ENCODE measurements at regions not wholly inside any gene's neighbourhood (a gene's known extent, or its start where the extent isn't known, plus 50 kb on each side); places are given as distances from the start of the nearest gene placed in this dataset.
"Not testable (repeated sequence)": the region's sequence is repeated elsewhere in the genome, so short reads cannot be mapped to it uniquely, and the experiment has no call there.

DNA sequence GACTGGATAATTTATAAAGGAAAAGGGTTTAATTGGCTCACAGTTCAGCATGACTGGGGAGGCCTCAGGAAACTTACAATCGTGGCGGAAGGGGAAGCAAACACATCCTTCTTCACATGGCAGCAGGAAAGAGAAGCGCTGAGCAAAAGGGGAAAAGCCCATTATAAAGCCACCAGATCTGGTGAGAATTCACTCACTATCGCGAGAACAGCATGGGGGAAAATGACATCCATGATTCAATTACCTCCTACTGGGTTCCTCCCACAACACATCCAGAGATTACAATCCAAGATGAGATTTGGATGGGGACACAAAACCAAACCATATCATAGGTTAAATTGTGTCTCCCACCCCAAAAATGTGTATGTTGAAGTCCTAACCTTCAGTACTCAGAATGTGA, 491.7 kb downstream of the SETD4 start:
- DNase-seq (ENCODE audit: low read depth): no peak

DNA sequence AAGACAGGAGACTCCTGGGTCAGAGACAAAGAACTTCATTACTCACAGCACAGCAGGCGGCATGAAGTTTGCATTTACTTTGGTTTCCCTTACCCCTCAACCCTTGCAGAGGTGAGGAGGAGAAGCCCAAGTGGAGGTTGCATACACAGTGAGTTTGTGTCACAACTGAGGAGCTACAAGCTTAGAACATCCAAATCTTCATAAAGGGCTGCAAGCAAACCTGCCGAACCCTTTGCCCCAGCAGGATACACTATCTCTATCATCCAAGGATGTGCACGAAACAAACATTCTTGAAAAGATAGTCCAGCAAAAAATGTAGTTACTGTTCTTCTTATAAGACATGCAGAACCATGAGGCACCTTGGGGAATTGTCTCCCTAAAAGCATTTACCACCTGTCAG, 493.5 kb downstream of the SETD4 start:
- DNase-seq (ENCODE audit: low read depth): no peak

DNA sequence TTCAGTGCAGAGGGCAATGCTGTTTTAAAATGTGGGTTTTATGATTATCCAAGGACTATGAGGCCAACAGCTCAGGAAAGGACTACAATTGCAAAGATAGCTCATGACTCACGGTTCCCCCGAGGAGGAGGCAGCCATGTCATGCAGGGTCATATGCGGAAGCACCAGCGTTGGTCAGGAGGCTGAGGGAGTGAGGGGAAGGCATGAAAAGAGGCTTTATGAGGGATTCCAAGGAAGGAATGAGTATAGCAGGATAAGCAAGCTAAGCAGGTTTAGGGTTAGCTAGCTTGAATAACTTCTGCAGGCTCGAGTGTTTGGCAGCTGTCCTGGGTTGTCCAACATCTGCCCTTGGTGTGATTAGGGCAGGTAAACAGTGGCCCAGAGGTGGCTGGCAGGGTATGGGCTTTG, 495.1 kb downstream of the SETD4 start:
- DNase-seq (ENCODE audit: low read depth): peak; percentile 77

DNA sequence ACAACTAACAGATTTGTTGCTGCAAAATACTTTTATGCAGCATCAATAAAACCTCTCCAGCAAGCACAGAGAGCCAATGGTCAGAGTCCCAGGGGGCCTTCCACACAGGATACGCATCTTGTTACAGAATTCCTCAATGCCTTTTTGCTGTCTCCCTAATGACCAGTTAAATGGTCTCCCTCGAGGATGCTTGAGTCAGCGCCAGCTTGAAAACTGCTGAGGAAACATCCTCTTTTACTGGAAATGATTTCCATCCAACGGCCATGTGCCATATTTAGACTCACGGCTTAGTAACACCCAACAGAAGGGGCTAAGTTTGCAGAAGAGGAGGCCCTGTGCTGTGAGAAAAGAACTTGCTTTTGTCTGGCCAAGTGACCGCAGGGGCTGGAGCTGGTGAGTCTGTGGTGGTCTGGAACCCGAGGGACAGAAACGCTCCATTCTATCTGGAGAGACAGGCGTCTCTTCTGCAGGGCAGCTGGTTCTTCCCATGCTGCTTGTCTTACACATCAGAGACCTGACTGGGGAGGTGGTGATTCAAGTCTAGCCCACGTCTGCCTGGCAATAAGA, 496.4 kb downstream of the SETD4 start:
- no peak for DNase-seq (ENCODE audit: low read depth)

DNA sequence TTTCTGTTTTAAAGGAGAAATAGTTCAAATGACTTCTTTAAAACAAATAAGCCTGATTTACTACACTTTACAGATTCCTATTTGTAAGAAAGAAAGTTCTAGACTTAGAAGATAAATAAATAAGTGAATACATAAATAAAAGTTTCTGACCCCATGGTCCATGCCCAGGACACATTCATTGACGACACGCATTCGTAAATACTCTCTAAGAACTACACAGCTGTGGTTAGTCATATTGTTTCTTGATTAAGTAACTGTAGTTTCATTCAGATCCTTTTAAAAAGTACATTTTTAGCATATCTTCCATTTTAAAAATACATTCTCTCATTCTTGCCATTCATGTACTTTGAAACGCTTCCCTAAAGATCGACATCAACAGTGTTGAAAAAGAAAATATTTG, 497.4 kb downstream of the SETD4 start:
- DNase-seq (ENCODE audit: low read depth): no peak

DNA sequence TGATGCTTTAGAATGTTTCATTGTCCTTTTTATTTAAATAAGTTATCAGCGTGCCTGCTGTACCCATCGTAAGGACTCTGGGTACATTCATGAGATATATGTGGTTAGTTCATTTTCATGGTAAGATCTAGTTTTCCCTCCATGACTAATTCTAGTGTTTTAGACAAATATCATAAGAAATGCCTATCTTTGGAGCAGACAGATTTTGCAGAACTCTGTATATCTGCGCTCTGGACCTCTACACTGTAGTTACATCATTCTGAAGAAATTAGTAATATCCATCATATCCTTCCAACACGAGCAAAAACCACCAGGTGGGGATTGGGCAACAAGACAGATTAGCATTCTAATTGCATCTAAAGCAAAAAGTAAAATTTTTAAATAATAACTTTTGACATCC, 499.2 kb downstream of the SETD4 start:
- no peak for DNase-seq (ENCODE audit: low read depth)

DNA sequence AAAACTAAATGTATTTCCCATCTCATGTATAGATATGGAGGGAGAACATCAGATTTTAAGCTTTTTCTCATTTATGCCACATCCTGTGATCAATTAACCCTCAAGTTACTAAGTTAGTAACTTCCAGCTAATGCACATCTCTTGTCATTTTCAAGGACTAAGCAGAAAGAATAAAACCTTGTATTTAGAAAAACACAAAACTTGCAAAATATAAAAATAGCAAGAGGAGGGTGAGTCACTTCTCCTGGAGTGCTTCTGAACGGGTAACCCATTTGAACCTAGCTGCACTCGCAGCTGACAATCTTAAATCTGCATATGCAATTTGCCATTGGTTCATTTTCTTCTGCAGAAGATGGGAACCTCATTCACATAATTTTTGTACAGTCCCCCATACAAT, 500.5 kb downstream of the SETD4 start:
- DNase-seq (ENCODE audit: low read depth): no peak

DNA sequence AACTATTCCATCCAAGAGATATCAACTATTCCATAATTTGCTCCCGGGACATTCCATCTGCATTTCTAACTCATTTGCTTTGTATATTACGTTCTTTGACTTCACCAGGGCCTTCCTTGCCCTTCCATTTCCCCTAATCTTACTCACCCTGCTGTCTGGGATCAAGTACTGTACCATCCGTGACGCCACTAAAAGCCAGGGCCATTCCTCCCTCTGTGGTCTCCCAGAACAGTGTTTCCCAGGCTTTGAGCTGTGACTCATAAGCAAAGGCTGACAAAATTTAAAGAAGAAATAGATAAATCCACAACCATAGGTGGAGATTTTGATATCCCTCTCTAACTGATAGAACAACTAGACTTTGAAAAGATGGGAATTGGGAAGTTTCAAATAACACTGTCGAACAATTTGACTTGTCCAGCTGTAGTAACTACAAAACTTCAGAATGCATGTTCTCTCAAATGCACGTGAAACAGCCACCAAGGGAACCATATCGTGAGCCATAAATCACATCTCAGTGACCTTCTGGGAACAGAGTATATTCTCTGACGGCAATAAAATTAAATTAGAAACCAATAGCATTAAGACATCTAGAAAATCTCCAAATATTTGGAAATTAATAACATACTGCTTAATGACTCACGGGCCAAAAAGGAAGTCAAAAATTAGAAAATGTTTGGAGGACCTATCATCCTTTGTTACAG, 501.0 kb downstream of the SETD4 start:
- DNase-seq (ENCODE audit: low read depth): peak; percentile 96

DNA sequence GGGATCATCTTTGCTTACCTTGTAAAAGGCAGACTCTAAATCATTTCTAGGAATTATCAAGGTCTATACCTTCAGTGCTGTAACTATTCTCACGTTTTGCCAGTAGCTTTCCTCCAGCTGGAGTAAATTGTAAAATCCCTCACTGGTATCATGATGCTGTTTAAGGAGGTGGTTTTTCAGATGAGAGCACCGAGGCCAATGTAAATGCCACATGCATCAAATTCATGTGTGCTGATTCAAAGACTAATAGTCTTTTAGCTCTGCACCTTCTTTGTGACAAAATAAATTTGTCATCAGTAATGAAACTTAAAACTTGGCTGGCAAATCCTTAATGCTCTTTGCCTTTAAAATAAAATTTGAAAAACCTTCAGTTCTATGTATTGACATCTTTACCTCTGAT, 503.8 kb downstream of the SETD4 start:
- DNase-seq (ENCODE audit: low read depth): no peak

DNA sequence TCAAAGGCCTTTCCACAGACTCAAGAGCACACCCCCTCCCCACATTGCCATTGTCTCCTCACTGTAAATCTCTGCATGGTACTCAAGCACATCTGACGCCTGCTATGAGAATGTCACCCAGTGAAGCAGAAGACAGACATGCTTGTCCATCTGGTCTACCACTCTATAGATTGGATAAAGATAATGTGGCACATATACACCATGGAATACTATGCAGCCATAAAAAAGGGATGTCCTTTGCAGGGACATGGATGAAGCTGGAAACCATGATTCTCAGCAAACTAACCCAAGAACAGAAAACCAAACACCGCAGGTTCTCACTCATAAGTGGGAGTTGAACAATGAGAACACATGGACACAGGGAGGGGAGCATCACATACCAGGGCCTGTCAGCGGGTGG, 503.4 kb upstream of the RUNX1 start:
- not testable (repeated sequence) for DNase-seq (ENCODE audit: low read depth)

DNA sequence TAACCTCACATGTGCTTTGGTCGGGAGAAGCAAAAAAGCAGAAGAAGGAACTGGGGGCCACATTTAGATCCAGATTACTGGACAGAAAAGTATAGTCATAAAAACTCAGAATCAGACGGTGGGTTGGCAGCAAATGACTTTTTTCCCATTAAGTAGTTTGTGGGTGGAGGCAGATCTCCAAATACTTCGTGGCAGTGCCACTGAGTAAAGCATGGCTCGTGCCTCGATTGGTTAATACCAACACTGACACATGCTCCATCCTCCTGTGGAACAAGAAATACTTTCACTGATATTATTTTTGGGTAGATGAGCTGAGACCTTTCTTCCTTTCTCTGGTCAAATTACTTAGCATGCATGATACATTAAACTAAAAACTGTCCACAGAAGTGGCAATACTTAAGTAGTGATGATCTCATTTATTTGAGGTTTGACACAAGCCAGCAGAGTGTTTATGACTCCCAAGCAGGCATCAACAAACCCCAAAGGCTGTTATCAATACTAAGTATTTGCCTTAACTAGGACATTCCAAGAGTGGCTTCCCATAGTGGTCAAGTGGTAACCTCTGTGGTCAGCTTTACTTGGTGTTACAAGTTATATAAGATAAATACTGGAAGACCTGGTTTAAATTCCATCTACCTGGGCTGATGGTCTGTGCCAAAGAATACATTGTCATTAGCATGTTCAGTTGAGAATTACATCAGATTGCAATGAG, 500.0 kb upstream of the RUNX1 start:
- no peak for DNase-seq (ENCODE audit: low read depth)

DNA sequence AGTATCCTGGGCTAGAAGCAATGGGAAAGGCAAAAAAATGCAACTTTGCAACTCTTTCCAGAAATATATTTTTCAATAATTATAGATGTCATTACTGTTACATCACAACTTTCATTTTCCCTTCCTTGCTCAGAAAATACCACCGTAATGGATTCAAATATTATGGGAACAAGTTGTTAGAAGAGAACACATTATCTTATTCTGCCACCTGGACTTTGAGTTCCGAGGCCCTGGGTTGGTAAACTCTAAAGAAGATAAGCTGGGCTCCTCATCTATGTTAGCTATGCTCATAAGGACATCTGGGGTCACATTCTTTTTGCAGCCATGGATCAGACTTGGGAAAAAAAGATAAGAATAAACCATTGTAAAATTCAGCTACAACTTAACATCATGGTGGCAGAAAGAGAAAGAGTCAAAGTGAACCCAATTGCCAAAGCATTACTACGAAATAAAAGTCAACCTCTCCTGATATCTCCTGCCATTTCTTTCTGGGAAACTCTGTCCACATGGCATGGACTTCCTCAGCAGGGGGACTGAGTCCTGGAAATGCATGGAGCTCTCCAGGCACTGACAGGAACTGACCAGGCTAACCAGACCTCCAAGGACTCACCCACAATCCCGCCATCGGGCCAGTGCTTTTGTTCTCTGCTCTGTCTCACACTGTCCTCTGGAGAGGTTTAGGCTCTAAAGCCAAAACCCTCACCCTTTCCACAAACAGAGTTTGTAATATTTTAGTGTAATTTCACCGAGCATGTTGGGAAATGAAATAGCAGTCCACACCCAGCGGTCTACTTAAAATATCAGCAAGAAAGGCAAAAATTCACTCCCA, 499.1 kb upstream of the RUNX1 start:
- DNase-seq (ENCODE audit: low read depth): no peak

DNA sequence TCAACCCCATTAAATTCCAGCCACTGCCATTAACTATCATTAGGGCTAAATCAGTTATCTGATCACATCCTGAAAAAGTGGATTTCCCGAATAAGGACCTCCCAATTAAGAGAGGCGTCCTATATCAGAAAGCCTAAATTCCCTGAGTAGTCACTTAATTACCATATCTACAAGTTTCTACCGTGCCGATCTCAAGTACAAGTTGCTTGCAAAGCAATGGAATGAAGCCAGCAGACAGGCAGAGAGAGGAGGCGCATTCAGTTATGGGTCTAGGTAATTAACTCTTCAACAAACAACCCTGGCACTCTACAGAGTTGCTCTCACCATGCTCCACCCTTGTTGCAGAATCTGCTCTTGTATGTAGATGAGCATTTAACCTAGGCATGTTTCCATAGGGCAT, 494.6 kb upstream of the RUNX1 start:
- DNase-seq (ENCODE audit: low read depth): no peak

DNA sequence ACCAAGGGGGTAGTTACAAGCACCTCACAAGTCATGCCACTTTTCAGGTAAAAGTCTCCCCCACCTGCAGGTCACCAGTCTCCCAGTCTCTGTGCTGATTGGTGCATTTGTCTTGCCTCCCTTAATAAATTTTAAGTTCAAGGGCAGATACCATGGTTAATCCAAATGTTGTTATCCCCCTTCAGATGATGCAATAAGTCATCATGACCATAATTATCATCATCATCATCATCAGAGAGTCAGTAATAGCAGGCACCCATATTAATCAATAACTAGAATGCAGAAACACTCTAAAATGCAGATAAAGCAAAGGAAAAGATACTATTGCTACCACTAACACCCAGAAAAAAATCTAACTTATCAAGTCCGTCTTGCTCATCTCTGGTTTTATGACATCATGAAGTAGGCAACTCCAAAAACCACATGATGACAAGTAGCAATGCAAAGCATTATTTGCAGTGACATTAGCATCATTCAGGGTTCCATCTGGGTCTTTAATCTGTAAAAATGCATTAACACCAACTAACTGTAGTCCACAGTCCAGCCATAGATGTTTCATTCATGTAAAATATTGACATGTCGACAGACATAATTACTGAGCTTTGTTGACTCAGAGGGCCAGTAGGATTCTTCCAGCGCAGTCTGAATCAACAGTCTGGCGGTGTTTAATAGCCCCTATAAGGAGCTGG, 492.0 kb upstream of the RUNX1 start:
- DNase-seq (ENCODE audit: low read depth): no peak

DNA sequence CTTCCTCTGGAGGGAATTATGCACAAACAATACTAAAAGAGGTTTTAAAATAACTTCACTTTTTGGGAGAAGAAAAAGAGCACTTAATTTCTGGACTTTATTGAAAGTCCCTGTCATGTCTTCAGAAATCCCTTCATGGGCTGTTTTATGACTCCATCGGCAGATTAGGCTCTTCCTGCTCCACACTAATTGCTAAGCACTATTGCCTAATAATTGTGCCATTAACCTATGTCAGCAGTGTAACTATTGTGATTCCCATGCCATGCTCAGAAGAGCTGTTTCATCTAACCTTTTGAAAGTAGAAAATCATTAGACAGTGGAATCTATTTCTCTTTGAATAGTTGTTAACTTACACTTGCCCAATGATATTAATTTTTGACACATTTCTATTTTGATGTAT, 489.3 kb upstream of the RUNX1 start:
- no peak for DNase-seq (ENCODE audit: low read depth)

DNA sequence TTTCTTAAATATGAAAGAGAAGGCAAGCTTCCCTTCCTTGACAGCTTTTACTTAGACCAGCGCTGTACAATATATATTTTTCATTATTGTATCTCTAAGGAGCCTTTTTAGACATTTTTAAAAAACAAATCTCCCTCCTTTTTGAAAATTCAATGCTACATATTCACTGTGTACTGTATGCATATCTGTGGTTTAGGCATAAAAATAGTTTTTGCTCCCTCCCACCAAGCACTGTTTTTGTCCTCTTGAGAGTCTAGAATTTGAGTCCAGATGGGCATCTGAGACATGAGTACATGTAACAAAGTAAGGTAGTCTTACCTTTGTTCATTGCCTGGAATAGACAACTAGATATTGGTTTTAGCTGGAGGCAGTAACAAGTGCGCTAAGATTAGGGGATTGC, 488.5 kb upstream of the RUNX1 start:
- no peak for DNase-seq (ENCODE audit: low read depth)

DNA sequence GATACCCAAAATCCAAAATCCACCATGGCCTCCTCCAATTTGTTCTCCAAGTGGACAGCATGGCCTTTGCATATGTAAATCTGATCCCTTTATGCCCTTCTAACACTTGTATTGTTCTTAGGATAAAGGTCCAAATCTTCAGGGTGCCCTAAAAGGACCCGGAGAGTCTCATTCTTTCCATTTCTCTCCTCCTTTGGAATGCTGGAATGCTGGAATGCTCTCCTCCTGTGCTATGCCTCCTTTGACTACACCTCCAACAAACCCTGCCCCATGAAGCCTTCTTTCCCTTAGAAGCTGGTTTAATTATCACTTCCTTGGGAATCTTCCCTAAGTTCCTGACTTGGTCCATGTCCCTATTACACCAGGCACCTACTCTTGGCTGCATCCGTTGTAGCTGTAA, 484.8 kb upstream of the RUNX1 start:
- no peak for DNase-seq (ENCODE audit: low read depth)

DNA sequence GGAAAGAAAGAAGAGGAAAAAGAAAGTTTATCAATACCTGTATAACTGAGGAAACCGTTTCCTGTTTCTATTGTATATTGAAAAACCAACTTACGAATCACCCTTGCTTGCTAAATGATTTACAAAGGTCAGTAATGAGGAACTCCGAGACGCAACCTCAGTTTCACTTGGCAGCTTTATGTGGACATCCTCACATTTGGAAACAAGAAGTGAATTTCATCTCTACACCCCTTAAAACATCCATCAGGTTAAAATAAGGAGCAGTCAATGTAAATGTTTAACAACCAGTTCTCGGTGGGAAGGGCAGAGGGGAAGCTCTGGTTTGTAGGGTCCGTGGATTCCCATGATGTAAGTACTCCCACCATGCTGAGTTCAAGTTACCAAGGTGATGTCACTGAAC, 481.7 kb upstream of the RUNX1 start:
- no peak for DNase-seq (ENCODE audit: low read depth)

DNA sequence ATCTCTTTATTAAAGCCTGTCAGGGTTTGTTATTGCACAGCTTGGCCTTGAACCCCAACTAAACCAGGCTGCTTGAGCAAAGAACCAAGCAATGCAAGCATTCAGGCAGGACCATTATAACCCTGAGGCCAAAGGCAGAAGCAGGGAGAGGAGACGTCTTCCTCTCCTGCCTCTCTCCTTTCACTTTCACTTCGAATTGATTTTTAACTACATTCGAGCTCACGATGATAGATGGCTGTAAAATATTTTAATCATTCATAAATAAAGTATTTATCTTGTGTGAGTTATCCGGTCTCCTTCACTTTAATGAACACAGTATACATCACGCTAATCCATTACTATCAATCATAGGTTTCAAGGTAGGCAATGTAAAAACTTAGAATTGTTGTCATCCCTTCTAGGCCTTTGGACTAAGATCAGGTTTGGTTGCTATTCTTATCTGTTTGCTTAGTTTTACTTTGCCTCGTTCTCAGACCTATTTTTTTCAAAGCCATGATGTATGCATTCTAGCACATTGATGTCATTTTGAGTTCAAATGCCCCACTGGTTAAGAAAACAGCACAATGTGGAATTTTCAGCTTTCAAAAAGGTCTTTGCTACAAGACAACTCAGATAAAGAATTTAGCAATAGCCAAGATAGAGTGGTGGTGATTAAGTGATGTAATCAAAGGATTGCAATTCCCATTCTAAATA, 480.2 kb upstream of the RUNX1 start:
- no peak for DNase-seq (ENCODE audit: low read depth)

DNA sequence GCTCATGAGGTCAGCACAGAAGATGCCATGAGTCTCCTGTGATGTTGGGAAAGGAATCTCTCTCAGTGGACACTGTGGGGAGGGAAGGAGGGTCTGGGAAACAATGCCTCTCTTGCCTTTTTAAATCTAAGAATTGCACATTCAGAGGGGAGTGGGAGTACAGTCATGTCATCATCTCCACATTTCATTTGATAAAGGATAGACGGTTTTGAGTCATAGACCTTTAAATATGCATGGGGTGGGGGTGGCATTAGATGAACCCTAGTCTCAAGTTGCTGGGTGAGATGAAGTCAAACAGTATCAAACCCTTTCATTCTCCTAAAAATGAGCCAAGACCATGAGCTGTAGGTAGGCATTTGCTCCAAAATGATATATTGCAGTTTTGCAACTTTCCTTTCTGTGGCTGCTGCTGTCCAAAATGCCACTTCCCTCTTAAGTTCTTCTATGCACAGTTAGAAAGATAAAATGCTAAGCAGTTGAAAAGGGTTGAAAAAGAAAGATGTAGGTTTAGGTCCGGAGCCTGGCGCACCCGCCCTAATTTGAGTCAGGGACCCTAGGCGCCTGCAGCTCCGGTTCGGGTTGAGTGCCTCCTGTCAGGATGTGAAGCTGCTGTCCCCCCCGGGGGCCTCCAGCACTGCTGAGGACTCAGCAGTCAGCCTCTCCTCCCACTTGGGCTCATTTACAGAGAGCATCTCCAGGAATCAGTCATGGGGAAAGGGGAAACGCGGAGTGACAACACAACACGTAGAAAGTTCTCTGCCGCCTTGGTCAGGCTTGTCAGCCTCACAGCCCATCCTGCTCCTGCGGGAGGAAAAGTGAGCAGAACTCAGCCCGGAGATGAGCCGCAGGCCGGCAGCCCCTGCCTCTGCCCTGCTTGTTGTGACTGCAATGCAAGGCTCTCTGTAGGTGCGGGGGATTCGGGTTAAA, 479.3 kb upstream of the RUNX1 start:
- no peak for DNase-seq (ENCODE audit: low read depth)
